MM.1S (cell line): ENCODE measurements at regions not wholly inside any gene's neighbourhood (a gene's known extent, or its start where the extent isn't known, plus 50 kb on each side); places are given as distances from the start of the nearest gene placed in this dataset.

Experiments used
- DNase-seq: peaks from one replicate; pipeline ENCODE4 v3.0.0-alpha.2; 2015
- H2AFZ ChIP-seq: fragments of 300-600 bp; sonication (generic); 2 replicates; pipeline ENCODE4 v1.6.0; 2016; ENCODE audit warnings: antibody characterized with exemption, low read length
- H3F3A ChIP-seq: fragments of 300-600 bp; sonication (generic); 2 replicates; pipeline ENCODE4 v1.6.1; 2016; ENCODE audit warnings: mild to moderate bottlenecking, antibody characterized with exemption, low read length, moderate library complexity, mixed read lengths; ENCODE audit not compliant: insufficient read depth
- H3K27ac ChIP-seq: fragments of 300-600 bp; sonication (generic); 2 replicates; pipeline ENCODE4 v1.5.1; 2016; ENCODE audit warnings: mild to moderate bottlenecking, low read length
- H3K27me3 ChIP-seq: fragments of 300-600 bp; sonication (generic); replicated peaks from 2 replicates; pipeline ENCODE4 v1.6.0; 2016; ENCODE audit warnings: low read length; ENCODE audit not compliant: insufficient read depth
- H3K36me3 ChIP-seq: fragments of 300-600 bp; sonication (generic); replicated peaks from 2 replicates; pipeline ENCODE4 v1.6.1; 2016; ENCODE audit warnings: mild to moderate bottlenecking, low read length, mixed read lengths; ENCODE audit not compliant: insufficient read depth
- H3K4me1 ChIP-seq: fragments of 300-600 bp; sonication (generic); 2 replicates; pipeline ENCODE4 v1.6.1; 2016; ENCODE audit warnings: low read length, mixed read lengths
- H3K4me2 ChIP-seq: fragments of 300-600 bp; sonication (generic); 2 replicates; pipeline ENCODE4 v1.6.0; 2016; ENCODE audit warnings: low read depth, low read length
- H3K4me3 ChIP-seq: fragments of 300-600 bp; sonication (generic); 2 replicates; pipeline ENCODE4 v1.5.1; 2016; ENCODE audit warnings: low read length, mixed read lengths
- H3K79me2 ChIP-seq: fragments of 300-600 bp; sonication (generic); 2 replicates; pipeline ENCODE4 v1.6.1; 2016; ENCODE audit warnings: mixed run types, low read length, mixed read lengths
- H3K9ac ChIP-seq: fragments of 300-600 bp; sonication (generic); 2 replicates; pipeline ENCODE4 v1.6.1; 2016; ENCODE audit warnings: low read length, mixed read lengths
- H3K9me2 ChIP-seq: fragments of 300-600 bp; sonication (generic); replicated peaks from 2 replicates; pipeline ENCODE4 v1.6.1; 2016; ENCODE audit warnings: mild to moderate bottlenecking, low read length, mixed read lengths; ENCODE audit not compliant: insufficient read depth
- H3K9me3 ChIP-seq: fragments of 300-600 bp; sonication (generic); replicated peaks from 2 replicates; pipeline ENCODE4 v1.6.1; 2016; ENCODE audit warnings: mild to moderate bottlenecking, low read length, mixed read lengths; ENCODE audit not compliant: insufficient read depth
- H4K20me1 ChIP-seq: fragments of 300-600 bp; sonication (generic); 2 replicates; pipeline ENCODE4 v1.6.1; 2016; ENCODE audit warnings: mild to moderate bottlenecking, low read length, moderate library complexity, mixed read lengths; ENCODE audit not compliant: insufficient read depth
- EZH2 ChIP-seq: fragments of 300-600 bp; sonication (generic); optimal IDR thresholded peaks from 2 replicates; pipeline ENCODE3; 2017; ENCODE audit warnings: low read depth, mild to moderate bottlenecking, antibody characterized with exemption, low read length, mixed read lengths
- EZH2phosphoT487 ChIP-seq: fragments of 300-600 bp; sonication (generic); IDR thresholded peaks from 2 replicates; pipeline ENCODE4 v1.6.1; 2018; ENCODE audit warnings: antibody characterized with exemption, low read length
- TF ChIP-seq, protein P1 (sequence below): fragments of 300-600 bp; sonication (generic); IDR thresholded peaks from 2 replicates; pipeline ENCODE4 v1.5.1; 2016; ENCODE audit warnings: antibody characterized with exemption, low read length, mixed read lengths

- Histone ChIP-seq H3K27me3 (no peaks in the 10 kb centered on the region), H3F3A (no peaks in the 10 kb centered on the region), H3K36me3 (no peaks in the 10 kb centered on the region), H3K9ac (no peak overlapping the region), H4K20me1 (no peaks in the 10 kb centered on the region), H3K9me3 (no peaks in the 10 kb centered on the region), H3K79me2 (no peaks in the 10 kb centered on the region), H3K4me2 (no peak overlapping the region), H2AFZ (no peak overlapping the region), H3K27ac (no peak overlapping the region), H3K4me3 (no peak overlapping the region), H3K9me2 (no peaks in the 10 kb centered on the region), H3K4me1 (peaks cover 14% of the 10 kb centered on the region; the same call in 1 of the 2 replicates)
- no peak for TF ChIP-seq EZH2phosphoT487
- TF ChIP-seq EZH2 = no peak
- TF ChIP-seq, protein P1, sequence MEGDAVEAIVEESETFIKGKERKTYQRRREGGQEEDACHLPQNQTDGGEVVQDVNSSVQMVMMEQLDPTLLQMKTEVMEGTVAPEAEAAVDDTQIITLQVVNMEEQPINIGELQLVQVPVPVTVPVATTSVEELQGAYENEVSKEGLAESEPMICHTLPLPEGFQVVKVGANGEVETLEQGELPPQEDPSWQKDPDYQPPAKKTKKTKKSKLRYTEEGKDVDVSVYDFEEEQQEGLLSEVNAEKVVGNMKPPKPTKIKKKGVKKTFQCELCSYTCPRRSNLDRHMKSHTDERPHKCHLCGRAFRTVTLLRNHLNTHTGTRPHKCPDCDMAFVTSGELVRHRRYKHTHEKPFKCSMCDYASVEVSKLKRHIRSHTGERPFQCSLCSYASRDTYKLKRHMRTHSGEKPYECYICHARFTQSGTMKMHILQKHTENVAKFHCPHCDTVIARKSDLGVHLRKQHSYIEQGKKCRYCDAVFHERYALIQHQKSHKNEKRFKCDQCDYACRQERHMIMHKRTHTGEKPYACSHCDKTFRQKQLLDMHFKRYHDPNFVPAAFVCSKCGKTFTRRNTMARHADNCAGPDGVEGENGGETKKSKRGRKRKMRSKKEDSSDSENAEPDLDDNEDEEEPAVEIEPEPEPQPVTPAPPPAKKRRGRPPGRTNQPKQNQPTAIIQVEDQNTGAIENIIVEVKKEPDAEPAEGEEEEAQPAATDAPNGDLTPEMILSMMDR = no peak
- DNase-seq = no peak
Measured at GRCh38 chr4:35963974-35964515, 280.3 kb downstream of the ARAP2 start.

GRCh38 chr4:35965300-35965699 lies 279.0 kb downstream of the ARAP2 start:
- no peak for DNase-seq
- Histone ChIP-seq H3K4me2 (no peak overlapping the region), H3K4me3 (no peak overlapping the region), H3K79me2 (no peaks in the 10 kb centered on the region), H4K20me1 (no peaks in the 10 kb centered on the region), H3K9me3 (no peaks in the 10 kb centered on the region), H3K9me2 (no peaks in the 10 kb centered on the region), H3K4me1 (peaks cover 14% of the 10 kb centered on the region; the same call in 1 of the 2 replicates), H3F3A (no peaks in the 10 kb centered on the region), H2AFZ (no peak overlapping the region), H3K27me3 (no peaks in the 10 kb centered on the region), H3K36me3 (no peaks in the 10 kb centered on the region), H3K9ac (no peak overlapping the region), H3K27ac (no peak overlapping the region)
- TF ChIP-seq EZH2 (no peak), EZH2phosphoT487 (no peak)
- TF ChIP-seq, protein P1 = no peak

- 0 out of 2 replicates have a peak, but pooled peaks cover 8% of the 10 kb centered on the region for H3K4me1 ChIP-seq
- no peak overlapping the region for H2AFZ ChIP-seq
- peak overlapping the region; percentile 47; the same call in 1 of the 2 replicates for H3K27ac ChIP-seq
- H3K9me2 ChIP-seq = no peaks in the 10 kb centered on the region
- H3K9ac ChIP-seq = no peak overlapping the region
- no peaks in the 10 kb centered on the region for H3K9me3 ChIP-seq
- no peaks in the 10 kb centered on the region for H3K79me2 ChIP-seq
- H3K36me3 ChIP-seq = no peaks in the 10 kb centered on the region
- H3K27me3 ChIP-seq = no peaks in the 10 kb centered on the region
- H3F3A ChIP-seq = no peaks in the 10 kb centered on the region
- no peak overlapping the region for H3K4me2 ChIP-seq
- DNase-seq = peak; percentile 41
- H4K20me1 ChIP-seq = no peaks in the 10 kb centered on the region
- TF ChIP-seq EZH2 = no peak
- TF ChIP-seq, protein P1 = no peak
- no peak for TF ChIP-seq EZH2phosphoT487
- H3K4me3 ChIP-seq = no peak overlapping the region
Measured at GRCh38 chr4:35966566-35966965, 277.7 kb downstream of the ARAP2 start.
